GM19023 (cell line): ENCODE measurements at regions not wholly inside any gene's neighbourhood (a gene's known extent, or its start where the extent isn't known, plus 50 kb on each side); places are given as distances from the start of the nearest gene placed in this dataset.
"Not testable (repeated sequence)": the region's sequence is repeated elsewhere in the genome, so short reads cannot be mapped to it uniquely, and the experiment has no call there.

Source experiments
- ATAC-seq: cut with Tn5 transposase; IDR thresholded peaks from one replicate; pipeline ENCODE4 v1.9.1; 2021; ENCODE audit warnings: mild to moderate bottlenecking, moderate library complexity; ENCODE audit not compliant: unreplicated experiment

DNA sequence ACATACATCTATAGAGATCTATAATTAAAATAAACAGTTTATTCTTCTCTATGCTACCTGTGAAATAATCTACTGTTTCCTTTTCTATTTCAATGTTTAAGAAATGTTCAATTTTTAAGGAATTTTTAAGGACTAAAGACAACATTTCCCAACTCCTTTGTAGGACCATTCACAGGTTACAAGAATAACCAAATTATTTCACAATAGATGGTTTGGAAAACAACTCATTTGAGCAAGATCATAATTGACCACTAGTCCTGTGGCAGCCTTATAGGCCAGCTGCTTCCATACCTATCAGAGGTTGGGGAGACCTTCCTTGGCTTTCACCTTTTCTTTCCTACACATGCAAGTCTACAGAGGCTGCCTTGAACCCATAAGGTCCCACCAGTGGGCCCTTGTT is 193.7 kb downstream of the TTC39B start:
- no peak for ATAC-seq

DNA sequence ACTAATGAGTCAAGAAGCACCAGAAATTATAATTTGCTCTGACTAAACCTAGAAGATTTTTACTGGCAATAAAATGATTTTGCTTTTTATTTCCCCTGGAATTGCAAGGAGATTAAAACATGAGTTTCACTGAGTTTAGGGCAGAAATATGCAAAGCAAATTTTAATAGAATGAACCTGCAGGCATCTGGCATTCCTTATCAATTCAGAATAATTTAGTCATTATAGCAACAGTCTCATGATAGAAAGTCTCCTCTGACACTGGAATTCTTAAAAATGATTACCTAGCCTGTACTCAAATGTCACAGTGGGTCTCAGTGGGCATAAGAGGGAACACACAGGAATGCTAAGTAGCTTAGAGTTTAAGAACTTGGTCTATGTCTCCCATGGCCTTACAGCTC is 195.9 kb downstream of the TTC39B start:
- no peak for ATAC-seq

DNA sequence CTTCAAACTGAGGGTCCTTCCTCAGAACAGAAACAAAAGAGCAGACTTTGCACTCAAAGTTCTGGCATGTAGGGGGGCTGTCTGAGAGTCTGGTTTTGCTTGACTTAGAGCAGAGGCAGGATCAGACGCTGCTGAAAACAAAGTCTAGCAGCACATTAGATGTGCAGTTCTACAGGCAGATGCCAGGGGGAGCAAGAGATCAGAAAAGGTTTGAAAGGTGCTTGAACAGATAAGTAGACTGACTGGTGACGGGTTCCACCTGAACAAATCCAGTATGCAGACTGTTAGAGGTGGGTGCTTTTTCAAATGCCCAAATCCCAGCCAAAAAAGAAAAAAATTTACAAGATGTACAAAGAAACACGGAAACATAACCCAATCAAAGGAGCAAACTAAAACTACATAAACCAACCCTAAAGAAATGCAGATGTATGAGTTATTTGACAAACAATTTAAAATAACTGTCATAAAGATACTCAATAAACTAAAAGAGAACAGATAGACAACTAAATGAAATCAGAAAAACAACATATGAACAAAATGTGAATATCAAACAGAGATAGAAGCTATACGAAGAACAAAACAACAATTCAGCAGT is 194.7 kb upstream of the FREM1 start:
- peak; percentile 86 for ATAC-seq

DNA sequence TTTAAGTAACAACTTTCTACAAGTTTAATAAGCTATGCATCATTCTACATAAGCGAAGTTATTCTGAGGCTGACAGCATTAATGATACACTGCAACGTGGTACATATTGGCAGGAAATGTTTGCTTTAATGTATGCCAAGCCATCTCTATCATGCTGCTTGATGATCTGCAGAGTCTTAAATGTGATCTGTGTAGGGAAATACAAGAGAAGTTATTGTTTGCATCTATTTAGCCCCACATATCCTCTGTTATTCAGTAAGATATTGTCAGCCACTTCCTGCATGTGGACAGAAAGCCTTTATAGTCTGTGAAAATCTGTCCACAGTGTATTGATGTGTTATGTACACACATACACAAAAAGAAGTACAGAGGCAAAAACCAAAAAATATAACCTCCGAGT is 193.1 kb upstream of the FREM1 start:
- ATAC-seq = no peak

DNA sequence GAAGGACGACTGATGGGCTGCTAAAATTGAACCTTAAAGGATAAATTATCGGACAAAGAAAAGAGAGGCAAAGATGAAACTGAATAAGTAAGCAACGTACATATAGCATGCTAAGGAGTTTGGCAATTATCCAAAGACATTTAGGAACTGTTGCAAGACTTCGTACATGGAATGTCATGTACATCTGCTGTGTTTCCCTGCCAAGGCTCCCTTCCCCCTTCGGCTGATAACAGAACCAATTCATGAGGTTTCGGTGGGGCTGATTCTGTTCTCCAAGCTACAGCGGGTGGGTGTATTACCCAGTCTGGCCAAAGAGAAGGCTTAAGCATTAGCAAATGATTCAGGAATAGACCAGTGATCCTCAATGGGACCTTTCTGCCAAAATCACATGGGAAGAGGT is 190.9 kb upstream of the FREM1 start:
- no peak for ATAC-seq

DNA sequence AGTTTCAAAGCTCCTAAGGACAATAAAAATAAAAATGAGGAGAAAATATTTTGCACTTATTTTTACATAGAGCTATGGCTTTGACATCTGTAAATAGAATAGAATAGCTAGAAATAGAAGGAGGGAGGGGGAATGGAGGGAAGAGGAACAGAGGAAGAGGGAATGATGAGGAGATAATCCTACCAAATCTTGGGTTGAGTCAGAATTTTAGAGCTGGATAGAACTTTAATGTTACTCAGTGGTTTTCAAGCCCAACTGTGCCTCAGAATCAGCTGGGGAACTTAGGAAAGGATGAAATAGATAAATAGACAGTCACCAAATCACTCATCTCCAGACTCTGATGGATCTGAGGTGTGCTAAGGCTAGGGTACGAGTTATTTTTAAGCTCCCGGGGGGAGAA is 190.3 kb upstream of the FREM1 start:
- no peak for ATAC-seq

DNA sequence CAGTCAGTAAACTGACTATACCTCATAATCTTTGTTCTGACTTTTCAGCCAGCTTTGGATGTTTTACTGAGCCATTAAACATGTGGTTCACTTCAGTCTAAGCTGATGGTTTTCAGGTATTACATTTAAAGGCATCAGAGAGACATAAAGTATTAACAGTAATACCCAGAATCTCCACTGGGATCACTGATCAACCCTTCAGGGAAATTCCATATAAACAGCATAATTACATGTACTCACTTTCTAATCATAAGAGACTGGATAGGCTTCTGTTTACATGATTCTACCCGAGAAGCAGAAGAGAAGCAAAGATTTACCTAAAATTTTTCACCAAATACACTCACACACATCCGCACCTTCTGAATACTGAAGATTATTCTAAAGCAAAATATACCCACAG is 186.7 kb upstream of the FREM1 start:
- no peak for ATAC-seq

DNA sequence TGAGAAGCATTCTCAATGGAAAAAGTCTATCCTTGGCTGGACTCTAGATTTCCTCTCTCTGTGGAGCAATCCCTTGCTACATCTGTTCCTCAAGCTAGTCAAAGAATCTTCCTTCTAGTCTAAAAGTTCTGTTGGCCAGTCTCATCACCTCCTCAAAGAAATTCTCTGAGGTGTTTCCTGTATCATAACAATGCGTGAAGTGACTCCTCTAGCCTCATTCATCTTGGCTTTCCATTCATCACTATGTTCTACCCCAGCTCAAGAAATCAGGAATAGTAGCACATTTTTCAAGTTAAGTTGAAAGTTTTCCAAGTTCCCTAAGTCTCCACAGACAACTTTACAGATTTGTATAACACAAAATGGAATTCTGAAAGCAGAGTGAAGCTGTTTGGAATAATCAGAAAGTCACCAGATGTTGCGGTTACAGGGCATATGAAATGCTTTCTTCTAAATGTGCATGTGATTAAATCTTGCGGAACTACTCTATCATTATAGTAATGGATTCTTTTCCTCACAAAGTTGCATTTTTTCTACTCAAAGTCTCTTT is 176.6 kb upstream of the FREM1 start:
- ATAC-seq = no peak

DNA sequence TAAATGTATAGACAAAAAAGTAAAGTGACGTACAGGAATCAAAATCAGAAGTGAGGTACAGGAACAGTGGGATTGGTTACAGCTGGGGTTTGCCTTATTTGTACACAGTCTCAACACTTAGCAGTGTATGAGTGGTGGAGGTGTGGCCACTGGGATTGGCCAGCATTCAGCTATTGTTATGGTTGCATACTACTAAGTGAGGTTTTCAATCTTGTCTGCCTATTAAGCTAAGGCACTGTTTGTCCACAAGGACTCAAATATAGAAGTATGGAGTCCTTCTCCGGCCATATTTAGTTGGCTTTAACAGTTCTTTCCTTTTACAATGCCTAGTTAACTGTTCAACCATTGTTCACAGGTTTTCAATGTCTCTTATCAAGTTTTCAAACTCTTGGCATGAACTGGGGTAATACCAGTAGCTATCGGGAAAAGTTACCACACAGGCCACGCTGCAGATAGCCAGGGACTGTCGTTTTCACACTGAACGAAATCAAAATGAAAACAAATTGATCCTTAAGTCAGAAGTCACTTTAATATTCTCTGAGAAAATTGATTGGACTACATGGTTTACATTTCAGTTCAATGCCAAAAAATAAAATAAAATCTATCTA is 176.0 kb upstream of the FREM1 start:
- ATAC-seq = no peak

DNA sequence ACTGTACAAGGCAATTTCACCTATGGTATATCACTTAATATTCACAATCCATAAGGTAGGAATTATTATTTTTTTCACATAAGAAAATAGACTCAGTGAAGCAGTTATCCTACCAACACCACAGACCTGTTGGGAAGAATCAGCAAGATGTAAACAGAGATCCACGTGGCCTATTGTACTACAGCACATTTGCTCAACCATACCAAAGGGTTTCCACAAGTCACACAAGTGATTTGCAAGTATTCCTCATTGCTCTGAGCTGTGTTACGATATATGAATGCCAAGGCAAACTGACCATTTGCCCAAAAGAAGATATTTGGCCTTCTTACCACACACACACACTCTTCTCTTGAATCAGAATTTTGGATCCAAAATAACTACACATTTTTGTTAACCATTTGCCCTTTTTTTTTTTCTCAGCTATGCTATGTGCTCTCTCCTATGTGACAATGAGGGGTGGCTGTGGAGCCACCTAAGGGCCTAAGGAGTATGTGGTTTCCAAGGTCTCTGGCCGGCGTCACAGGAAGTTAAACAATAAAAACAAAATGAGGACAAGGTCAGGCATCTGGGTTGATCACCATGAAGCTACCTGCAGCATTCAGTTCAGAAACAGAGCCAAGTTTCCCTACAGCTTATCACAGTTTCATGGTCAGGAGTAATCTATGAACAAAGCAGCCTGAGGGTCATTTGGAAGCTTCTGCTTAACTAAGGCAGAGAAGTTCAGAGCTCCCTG is 171.0 kb upstream of the FREM1 start:
- ATAC-seq = no peak

DNA sequence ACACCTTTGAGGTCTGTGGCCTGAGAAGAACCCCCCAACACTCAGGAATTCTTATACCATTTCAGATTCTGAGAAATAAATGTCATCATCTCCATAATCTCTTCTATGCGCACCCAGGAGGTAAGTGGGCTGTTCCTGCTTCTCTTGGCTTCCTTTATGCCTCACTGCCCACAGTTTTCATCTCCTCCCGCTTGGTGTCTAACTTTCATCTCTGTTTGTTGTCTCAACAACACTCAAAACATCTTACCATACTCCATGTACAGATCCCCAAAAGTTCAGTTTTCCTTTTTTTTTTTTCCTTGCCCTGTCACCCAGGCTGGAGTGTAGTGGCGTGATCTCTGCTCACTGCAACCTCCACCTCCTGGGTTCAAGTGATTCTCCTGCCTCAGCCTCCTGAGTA is 170.2 kb upstream of the FREM1 start:
- ATAC-seq = no peak

DNA sequence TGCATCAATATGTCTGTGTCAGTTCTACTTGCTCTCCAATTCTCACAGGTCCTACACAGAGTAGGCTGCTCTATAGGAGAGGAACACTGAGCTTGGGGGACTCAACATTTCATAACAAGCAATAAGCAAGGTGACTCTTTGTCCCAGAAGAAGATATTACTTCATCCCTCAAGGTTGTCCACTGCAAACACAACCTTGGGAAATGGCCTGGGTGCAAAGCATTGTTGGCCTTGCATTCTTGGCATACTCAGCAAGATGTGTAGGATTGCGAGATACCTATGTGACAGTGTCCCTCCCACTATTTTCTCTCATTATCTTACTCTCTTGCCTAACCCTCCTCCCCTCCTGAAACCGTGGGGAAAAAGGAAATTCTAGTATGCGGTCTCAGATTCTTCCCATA is 169.8 kb upstream of the FREM1 start:
- ATAC-seq = no peak

DNA sequence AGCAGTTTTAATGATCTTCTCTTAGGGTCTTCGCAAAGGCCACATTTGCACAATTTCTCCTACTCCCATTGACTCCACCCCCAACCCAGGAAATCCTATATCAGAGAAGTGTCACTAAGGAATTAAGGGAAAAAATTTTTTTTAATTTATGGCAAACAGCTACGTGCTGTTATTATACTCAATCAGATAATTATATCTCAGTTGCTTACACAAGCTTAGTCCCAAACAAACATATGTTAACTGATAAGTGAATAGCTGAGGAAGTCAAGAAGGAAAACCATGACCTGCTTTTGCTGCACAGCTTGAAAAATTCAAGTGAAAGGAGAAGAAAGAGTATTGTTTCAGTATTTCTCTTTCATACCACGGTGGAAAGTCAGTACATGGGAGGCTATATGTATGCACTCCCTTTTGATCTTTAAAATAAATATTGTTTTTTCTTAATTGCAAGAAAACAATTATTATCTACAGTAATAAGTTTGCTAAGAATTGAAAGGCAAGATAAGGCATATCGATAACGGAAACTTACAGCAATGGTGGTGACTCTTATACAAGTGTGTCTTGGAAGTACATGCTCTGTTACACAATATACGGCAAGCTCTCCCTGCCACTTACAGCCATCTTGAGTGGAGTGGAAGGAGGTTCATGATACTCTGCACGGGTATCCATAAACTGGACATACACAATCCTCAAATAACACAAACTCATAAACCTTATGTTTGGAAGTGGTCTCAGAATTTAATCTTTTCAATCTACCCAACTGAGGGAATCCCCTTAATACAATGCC is 167.9 kb upstream of the FREM1 start:
- ATAC-seq = no peak

DNA sequence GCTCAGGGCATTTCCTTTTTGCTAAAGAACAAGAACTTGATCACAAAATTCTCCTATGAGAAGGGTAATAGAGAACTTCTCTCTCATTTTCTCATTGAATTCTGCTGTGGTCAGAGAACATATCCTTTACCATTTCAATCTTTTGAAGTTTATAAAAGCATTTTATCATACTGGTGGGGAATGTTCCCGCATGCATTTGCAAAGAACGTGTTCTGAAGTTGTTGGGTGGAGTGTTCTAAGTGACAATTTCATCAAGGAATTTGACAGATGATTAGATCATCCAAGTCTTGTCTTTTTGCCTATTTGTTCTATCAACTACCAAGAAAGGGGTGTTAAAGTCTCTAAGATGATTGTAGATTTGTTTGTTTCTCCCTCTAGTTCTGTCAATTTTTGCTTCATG is 163.4 kb upstream of the FREM1 start:
- no peak for ATAC-seq

DNA sequence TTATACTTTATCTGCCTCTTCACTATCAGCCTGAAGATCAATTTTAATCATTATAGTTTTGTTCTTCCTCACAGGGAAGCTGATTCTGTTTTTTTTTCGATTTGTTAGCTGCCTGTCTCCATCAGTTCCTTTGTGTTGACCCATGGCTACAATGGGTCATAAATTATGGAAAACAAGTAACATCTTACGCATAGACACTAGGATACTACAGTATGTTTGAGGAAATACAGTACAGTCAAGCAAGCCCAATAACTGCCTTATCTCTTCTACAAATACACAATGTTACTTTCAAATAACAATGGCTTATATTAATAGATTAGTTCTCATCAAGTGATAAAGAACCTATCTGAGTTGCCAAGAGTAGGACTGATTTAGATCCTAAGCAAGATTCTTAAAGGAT is 160.5 kb upstream of the FREM1 start:
- ATAC-seq = no peak

DNA sequence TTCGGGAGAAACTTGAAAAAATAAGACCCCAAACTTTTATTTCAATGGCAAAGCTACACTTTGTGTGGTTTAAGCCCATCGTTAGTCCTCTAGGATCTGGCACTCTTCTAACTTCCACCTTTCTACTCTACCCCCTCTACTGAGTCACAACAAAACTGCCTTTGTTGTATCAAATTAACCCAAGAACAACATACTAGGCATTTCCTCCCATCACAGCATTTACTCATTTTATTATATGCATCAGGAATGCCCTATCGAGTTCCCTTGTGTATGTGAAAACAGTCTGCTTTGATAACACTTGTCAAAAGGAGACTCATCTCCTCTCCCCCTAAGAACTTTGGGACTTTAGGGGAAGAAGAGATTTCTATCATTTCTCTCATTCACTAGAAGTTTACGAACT is 158.9 kb upstream of the FREM1 start:
- no peak for ATAC-seq

DNA sequence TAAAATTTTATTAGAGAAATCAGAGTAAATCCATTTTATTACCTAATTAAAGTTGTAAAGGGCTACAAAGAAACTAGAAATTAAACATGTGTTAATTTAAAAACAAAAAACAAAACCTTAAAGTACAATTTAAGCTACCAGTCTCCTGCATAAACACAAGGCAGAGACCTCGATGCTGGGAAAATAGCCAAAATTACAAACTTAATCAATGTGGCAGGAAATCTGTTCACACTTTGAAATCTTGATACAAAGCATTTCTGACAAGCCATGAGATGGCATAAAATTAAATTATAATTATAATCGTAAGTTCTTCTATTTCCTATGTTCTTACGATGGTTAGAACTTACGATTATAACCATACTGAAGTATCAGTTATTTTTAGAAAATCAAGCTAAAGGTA is 158.0 kb upstream of the FREM1 start:
- ATAC-seq = no peak

DNA sequence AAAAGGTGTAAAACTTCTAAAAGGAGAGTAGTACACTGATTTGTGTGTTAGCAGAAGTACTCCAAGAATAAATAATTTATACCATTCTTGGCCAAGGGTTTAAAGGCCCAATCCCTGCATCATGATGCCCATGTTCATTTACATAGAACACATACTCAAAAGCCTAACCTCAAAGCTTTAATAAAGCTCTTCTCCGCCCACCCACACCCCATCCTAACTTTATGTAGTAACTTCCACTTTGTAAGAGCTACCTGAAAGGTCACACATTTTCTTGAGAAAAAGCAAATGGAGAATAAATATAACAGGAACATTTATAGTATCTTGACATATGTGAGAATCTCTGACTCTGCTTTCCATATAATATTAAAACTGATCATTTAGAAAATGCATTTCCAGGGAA is 148.8 kb upstream of the FREM1 start:
- ATAC-seq = no peak

DNA sequence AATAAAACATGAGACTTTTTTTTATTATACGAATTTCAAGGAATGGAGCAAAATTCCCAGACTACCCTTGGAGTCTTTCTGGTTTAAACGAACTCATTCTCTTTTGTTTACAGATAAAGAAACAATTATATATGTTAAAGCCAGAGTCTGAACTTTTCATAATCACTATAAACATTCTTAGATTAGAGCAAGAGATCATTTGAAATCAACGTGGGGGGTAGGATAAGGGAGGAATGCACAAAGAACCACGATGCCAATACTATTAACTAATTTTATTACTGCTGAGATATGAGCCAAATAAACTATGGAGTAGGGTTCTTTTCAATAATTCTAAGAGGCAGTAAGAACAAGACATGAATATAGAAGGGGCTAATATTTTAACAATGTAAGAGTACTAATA is 148.0 kb upstream of the FREM1 start:
- ATAC-seq = no peak

DNA sequence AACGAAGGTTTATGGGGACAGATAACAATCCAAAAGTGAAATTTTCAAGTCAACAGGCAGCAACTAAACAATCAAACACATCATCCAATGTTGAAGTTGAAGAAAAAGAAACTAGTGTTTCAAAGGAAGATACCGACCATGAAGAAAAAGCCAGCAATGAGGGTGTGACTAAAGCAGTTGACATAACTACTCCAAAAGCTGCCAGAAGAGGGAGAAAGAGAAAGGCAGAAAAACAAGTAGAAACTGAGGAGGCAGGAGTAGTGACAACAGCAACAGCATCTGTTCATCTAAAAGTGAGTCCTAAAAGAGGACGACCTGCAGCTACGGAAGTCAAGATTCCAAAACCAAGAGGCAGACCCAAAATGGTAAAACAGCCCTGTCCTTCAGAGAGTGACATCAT is 145.1 kb upstream of the FREM1 start:
- ATAC-seq = not testable (repeated sequence)

DNA sequence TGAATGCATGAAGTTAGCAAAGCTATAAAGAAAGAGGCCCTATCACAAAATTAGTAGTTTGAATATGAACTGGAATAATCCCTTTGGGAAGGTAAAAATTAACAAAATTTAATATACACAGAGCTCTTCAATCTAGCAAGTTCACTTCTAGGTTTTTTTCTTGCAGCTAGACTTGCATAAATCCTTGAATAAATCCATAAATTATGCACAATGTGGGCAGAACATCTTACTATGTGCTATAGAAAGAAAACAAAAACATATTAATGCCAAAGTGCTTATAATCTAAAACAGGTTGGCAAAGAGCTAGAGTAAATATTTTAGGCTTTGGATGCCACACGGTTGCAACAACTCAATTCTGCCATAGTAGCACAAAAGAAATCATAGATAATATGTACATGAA is 138.5 kb upstream of the FREM1 start:
- ATAC-seq = no peak
